AG09309 (cell line): ENCODE measurements at regions not wholly inside any gene's neighbourhood (a gene's known extent, or its start where the extent isn't known, plus 50 kb on each side); places are given as distances from the start of the nearest gene placed in this dataset.

Experiments used
- DNase-seq: peaks from one replicate; pipeline ENCODE4 v3.0.0-alpha.2; 2010; ENCODE audit warnings: low read depth
- H3K4me3 ChIP-seq: 2 replicates; pipeline ENCODE4 v1.5.1; 2011; ENCODE audit warnings: mild to moderate bottlenecking, low read depth, low read length, moderate library complexity; ENCODE audit not compliant: control insufficient read depth
- CTCF ChIP-seq: IDR thresholded peaks from 2 replicates; pipeline ENCODE4 v1.5.1; 2011; ENCODE audit warnings: mild to moderate bottlenecking, low read depth, low read length, inconsistent platforms; ENCODE audit not compliant: insufficient read depth, control insufficient read depth; ENCODE audit errors: missing control alignments

- DNase-seq: no peak
- no peak for TF ChIP-seq CTCF
- H3K4me3 ChIP-seq: no peak overlapping the region
Measured at GRCh38 chr1:34332996-34333395, 156.3 kb downstream of the C1orf94 start.

- TF ChIP-seq CTCF: no peak
- DNase-seq: no peak
- H3K4me3 ChIP-seq: no peak overlapping the region
Measured at GRCh38 chr1:34338871-34339270, 162.2 kb downstream of the C1orf94 start.

- no peak overlapping the region for H3K4me3 ChIP-seq
- TF ChIP-seq CTCF: no peak
- no peak for DNase-seq
Measured at GRCh38 chr1:34341896-34342295, 165.2 kb downstream of the C1orf94 start.

GRCh38 chr1:34342334-34342733, 165.6 kb downstream of the C1orf94 start:
- H3K4me3 ChIP-seq: no peak overlapping the region
- DNase-seq: no peak
- TF ChIP-seq CTCF: no peak

GRCh38 chr1:34346128-34346527, 169.4 kb downstream of the C1orf94 start:
- DNase-seq: no peak
- H3K4me3 ChIP-seq: no peak overlapping the region
- TF ChIP-seq CTCF: no peak

- H3K4me3 ChIP-seq: no peak overlapping the region
- no peak for TF ChIP-seq CTCF
- no peak for DNase-seq
Measured at GRCh38 chr1:34353409-34353808, 176.7 kb downstream of the C1orf94 start.

GRCh38 chr1:34354367-34354766, 177.7 kb downstream of the C1orf94 start:
- no peak overlapping the region for H3K4me3 ChIP-seq
- no peak for DNase-seq
- no peak for TF ChIP-seq CTCF
